Stomach (tissue), 4 donors: ENCODE measurements at regions not wholly inside any gene's neighbourhood (a gene's known extent, or its start where the extent isn't known, plus 50 kb on each side); places are given as distances from the start of the nearest gene placed in this dataset.

Source experiments
- CTCF ChIP-seq, 7 experiments: fragments of 450-650 bp in 4 of 7; fragments of 200-600 bp in 3 of 7; sonication (generic) in 3 of 7; IDR thresholded peaks; one replicate each; pipeline ENCODE4 v1.5.1; 2016 to 2019; ENCODE audit warnings: antibody characterized with exemption in 7 of 7, control low read depth in 2 of 7, mild to moderate bottlenecking in 1 of 7
- EP300 ChIP-seq: sonication (generic); formaldehyde crosslinking; IDR thresholded peaks from one replicate; pipeline ENCODE4 v1.6.1; 2017; ENCODE audit warnings: antibody characterized with exemption
- POLR2A ChIP-seq, 4 donors: fragments of 450-650 bp; IDR thresholded peaks; one replicate each; pipeline ENCODE4 v1.6.1; 2016; ENCODE audit warnings: antibody characterized with exemption in 4 of 4, control low read depth in 2 of 4, mild to moderate bottlenecking in 1 of 4, moderate library complexity in 1 of 4
- POLR2AphosphoS5 ChIP-seq, 3 donors: sonication (generic); formaldehyde crosslinking; IDR thresholded peaks; one replicate each; pipeline ENCODE4 v1.6.1; 2016; ENCODE audit warnings: antibody characterized with exemption in 3 of 3

DNA sequence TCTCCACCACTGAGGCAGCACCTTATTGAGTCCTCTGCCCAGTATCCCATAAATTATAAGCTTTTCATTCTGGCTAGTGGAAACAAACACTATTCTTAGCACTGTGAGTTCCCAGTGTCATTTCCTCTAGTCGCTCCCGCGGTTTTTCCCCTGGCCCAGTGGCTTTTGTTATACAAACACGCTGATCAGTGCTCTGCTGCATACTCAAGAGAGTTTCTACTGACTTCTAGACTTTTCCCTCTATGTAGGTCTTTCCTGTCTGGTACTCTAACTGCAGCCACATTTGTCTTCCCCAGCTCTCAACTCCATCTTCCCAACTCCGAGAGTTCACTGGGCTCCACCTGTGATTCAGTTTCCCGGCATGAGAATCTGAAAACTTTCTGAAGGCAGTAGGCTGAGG is 556.6 kb upstream of the SALL1 start:
- TF ChIP-seq POLR2AphosphoS5 (IDR thresholded peaks at IDR 0.05) (no peak), CTCF (IDR thresholded peaks at IDR 0.05) (no peak), POLR2A (IDR thresholded peaks at IDR 0.05) (no peak), EP300 (no peak)
